SK-N-MC (cell line): ENCODE measurements at regions not wholly inside any gene's neighbourhood (a gene's known extent, or its start where the extent isn't known, plus 50 kb on each side); places are given as distances from the start of the nearest gene placed in this dataset.

Source experiments
- EZH2 ChIP-seq: fragments of 200-600 bp; sonication (generic); IDR thresholded peaks from one replicate; pipeline ENCODE4 v1.6.1; 2017; ENCODE audit warnings: antibody characterized with exemption
- POLR2AphosphoS5 ChIP-seq: IDR thresholded peaks from 2 replicates; pipeline ENCODE4 v1.6.1; 2012; ENCODE audit warnings: mild to moderate bottlenecking, low read depth, low read length, borderline replicate concordance

GRCh38 chr7:108825581-108825909, 255.9 kb downstream of the DNAJB9 start:
- TF ChIP-seq POLR2AphosphoS5 (no peak), EZH2 (no peak)
